GM12878 (cell line): ENCODE measurements at regions not wholly inside any gene's neighbourhood (a gene's known extent, or its start where the extent isn't known, plus 50 kb on each side); places are given as distances from the start of the nearest gene placed in this dataset.

Source experiments
- ASH2L ChIP-seq: fragments of 300-600, 200-600 bp; sonication (generic); IDR thresholded peaks from 2 replicates; pipeline ENCODE4 v1.6.1; 2017; ENCODE audit warnings: low read depth, mild to moderate bottlenecking, borderline replicate concordance
- KAT2A ChIP-seq: conservative IDR thresholded peaks from 2 replicates; pipeline ENCODE4 v1.6.1; 2011; ENCODE audit warnings: low read depth, low read length; ENCODE audit not compliant: control insufficient read depth
- STAT3 ChIP-seq: IDR thresholded peaks from 2 replicates; pipeline ENCODE4 v1.6.1; 2011; ENCODE audit warnings: low read depth, low read length, improper control_type of control experiment
- TF ChIP-seq, protein P1 (sequence below): fragments of 450-650 bp; IDR thresholded peaks from 2 replicates; pipeline ENCODE4 v1.6.1; 2016; ENCODE audit warnings: mild to moderate bottlenecking, moderate library complexity, borderline replicate concordance
- TF ChIP-seq, protein P2 (sequence below): fragments of 450-650 bp; IDR thresholded peaks from 2 replicates; pipeline ENCODE4 v1.6.1; 2017; ENCODE audit warnings: mild to moderate bottlenecking, moderate library complexity

DNA sequence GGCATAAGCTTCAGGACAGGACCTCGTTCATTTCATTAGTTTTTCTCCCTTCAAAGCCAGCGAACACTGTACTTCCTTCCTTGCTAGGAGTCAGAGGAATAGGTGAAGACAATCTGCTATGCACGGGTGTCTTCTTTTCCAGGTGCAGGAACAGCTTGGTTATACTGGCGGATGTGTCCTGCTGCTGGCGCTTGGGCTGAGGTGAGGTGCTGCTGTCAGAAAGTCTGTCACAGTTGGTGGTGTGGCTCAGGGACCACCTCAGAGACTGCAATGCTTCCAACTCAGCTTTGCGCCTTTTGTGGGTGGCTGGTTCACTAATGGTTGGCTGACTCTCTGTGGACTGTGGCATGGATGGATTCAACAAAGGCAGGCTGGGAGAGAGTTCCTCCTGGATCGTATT, 58.3 kb upstream of the UBN2 start (continued):
- TF ChIP-seq, protein P1, sequence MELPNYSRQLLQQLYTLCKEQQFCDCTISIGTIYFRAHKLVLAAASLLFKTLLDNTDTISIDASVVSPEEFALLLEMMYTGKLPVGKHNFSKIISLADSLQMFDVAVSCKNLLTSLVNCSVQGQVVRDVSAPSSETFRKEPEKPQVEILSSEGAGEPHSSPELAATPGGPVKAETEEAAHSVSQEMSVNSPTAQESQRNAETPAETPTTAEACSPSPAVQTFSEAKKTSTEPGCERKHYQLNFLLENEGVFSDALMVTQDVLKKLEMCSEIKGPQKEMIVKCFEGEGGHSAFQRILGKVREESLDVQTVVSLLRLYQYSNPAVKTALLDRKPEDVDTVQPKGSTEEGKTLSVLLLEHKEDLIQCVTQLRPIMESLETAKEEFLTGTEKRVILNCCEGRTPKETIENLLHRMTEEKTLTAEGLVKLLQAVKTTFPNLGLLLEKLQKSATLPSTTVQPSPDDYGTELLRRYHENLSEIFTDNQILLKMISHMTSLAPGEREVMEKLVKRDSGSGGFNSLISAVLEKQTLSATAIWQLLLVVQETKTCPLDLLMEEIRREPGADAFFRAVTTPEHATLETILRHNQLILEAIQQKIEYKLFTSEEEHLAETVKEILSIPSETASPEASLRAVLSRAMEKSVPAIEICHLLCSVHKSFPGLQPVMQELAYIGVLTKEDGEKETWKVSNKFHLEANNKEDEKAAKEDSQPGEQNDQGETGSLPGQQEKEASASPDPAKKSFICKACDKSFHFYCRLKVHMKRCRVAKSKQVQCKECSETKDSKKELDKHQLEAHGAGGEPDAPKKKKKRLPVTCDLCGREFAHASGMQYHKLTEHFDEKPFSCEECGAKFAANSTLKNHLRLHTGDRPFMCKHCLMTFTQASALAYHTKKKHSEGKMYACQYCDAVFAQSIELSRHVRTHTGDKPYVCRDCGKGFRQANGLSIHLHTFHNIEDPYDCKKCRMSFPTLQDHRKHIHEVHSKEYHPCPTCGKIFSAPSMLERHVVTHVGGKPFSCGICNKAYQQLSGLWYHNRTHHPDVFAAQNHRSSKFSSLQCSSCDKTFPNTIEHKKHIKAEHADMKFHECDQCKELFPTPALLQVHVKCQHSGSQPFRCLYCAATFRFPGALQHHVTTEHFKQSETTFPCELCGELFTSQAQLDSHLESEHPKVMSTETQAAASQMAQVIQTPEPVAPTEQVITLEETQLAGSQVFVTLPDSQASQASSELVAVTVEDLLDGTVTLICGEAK: no peak
- no peak for TF ChIP-seq STAT3
- no peak for TF ChIP-seq ASH2L
- TF ChIP-seq, protein P2, sequence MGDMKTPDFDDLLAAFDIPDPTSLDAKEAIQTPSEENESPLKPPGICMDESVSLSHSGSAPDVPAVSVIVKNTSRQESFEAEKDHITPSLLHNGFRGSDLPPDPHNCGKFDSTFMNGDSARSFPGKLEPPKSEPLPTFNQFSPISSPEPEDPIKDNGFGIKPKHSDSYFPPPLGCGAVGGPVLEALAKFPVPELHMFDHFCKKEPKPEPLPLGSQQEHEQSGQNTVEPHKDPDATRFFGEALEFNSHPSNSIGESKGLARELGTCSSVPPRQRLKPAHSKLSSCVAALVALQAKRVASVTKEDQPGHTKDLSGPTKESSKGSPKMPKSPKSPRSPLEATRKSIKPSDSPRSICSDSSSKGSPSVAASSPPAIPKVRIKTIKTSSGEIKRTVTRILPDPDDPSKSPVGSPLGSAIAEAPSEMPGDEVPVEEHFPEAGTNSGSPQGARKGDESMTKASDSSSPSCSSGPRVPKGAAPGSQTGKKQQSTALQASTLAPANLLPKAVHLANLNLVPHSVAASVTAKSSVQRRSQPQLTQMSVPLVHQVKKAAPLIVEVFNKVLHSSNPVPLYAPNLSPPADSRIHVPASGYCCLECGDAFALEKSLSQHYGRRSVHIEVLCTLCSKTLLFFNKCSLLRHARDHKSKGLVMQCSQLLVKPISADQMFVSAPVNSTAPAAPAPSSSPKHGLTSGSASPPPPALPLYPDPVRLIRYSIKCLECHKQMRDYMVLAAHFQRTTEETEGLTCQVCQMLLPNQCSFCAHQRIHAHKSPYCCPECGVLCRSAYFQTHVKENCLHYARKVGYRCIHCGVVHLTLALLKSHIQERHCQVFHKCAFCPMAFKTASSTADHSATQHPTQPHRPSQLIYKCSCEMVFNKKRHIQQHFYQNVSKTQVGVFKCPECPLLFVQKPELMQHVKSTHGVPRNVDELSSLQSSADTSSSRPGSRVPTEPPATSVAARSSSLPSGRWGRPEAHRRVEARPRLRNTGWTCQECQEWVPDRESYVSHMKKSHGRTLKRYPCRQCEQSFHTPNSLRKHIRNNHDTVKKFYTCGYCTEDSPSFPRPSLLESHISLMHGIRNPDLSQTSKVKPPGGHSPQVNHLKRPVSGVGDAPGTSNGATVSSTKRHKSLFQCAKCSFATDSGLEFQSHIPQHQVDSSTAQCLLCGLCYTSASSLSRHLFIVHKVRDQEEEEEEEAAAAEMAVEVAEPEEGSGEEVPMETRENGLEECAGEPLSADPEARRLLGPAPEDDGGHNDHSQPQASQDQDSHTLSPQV: no peak
- no peak for TF ChIP-seq KAT2A
